ENCODE measurements at regions not wholly inside any gene's neighbourhood (a gene's known extent, or its start where the extent isn't known, plus 50 kb on each side); places are given as distances from the start of the nearest gene placed in this dataset.

DNA sequence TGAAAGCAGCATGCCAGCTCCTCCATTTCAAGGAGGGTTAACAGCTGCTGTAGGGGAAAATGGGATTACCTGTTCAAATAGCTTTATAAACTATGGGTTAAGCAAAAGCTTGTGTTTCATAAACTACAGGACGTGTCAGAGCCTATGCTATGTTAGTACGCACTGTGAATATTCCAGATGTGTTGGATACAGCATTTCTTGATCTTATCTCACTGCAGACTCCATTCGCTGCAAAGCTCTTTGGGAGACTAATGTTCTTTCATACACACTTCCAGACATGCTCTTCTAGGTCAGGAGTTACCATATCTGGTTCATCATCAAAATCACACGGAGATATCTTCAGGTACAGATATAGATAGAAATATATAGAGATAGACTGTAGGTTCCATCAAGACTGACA lies 281.2 kb upstream of the FAM241A start:
- TF ChIP-seq POLR2A (IDR thresholded peaks at IDR 0.05) = no peak
- TF ChIP-seq, protein P1, sequence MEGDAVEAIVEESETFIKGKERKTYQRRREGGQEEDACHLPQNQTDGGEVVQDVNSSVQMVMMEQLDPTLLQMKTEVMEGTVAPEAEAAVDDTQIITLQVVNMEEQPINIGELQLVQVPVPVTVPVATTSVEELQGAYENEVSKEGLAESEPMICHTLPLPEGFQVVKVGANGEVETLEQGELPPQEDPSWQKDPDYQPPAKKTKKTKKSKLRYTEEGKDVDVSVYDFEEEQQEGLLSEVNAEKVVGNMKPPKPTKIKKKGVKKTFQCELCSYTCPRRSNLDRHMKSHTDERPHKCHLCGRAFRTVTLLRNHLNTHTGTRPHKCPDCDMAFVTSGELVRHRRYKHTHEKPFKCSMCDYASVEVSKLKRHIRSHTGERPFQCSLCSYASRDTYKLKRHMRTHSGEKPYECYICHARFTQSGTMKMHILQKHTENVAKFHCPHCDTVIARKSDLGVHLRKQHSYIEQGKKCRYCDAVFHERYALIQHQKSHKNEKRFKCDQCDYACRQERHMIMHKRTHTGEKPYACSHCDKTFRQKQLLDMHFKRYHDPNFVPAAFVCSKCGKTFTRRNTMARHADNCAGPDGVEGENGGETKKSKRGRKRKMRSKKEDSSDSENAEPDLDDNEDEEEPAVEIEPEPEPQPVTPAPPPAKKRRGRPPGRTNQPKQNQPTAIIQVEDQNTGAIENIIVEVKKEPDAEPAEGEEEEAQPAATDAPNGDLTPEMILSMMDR (IDR thresholded peaks at IDR 0.05 in 4 of 5, conservative IDR thresholded peaks at IDR 0.05 in 1 of 5) = no peak
